T-helper 2 cell treated with Interferon-gamma antibody and Interleukin-4, amounts not matched to agents 5 μg/mL and 100 μg/mL, for 36 hours (primary cell): ENCODE measurements at regions not wholly inside any gene's neighbourhood (a gene's known extent, or its start where the extent isn't known, plus 50 kb on each side); places are given as distances from the start of the nearest gene placed in this dataset.
"Not testable (repeated sequence)": the region's sequence is repeated elsewhere in the genome, so short reads cannot be mapped to it uniquely, and the experiment has no call there.

Experiments
- DNase-seq: peaks from one replicate; pipeline ENCODE4 v3.0.0; 2021; ENCODE audit warnings: low spot score
- H3K27ac Mint-ChIP-seq: one replicate; pipeline ENCODE4 v1.8.0; 2021; ENCODE audit warnings: mild to moderate bottlenecking, mixed read lengths
- H3K27me3 Mint-ChIP-seq: one replicate; pipeline ENCODE4 v1.8.0; 2021; ENCODE audit warnings: low read depth, mixed read lengths
- H3K36me3 Mint-ChIP-seq: one replicate; pipeline ENCODE4 v1.8.0; 2021; ENCODE audit warnings: low read depth, mixed read lengths
- H3K4me1 Mint-ChIP-seq: one replicate; pipeline ENCODE4 v1.8.0; 2021; ENCODE audit warnings: low read depth, mixed read lengths
- H3K4me3 Mint-ChIP-seq: one replicate; pipeline ENCODE4 v1.8.0; 2022; ENCODE audit warnings: mild to moderate bottlenecking, moderate library complexity, mixed read lengths
- H3K9me3 Mint-ChIP-seq: one replicate; pipeline ENCODE4 v1.8.0; 2021; ENCODE audit warnings: mixed read lengths

DNA sequence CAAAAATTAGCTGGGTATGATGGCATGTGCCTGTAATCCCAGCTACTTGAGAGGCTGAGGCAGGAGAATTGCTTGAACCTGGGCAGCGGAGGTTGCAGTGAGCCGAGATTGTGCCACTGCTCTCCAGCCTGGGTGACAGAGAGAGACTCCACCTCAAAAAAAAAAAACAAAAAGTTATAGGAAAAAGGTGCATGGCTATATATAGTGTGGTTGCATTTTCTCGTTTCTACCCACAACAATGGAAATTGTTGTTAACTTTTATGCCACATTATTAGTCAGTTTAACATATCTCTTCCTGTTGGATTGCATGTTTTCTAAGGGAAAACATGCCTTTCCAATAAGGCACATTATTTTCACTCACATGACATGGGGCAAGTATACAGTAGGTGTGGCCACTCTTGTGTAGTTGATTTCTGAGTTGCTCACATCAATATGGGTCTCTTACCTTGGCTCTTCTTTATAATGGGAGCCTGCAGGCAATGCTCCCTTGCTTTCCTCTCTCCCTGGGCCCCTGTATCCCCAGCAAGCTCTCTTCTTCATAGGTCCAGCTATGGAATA, 610.0 kb downstream of the RNF144A start:
- no peak overlapping the region for H3K4me3 Mint-ChIP-seq

DNA sequence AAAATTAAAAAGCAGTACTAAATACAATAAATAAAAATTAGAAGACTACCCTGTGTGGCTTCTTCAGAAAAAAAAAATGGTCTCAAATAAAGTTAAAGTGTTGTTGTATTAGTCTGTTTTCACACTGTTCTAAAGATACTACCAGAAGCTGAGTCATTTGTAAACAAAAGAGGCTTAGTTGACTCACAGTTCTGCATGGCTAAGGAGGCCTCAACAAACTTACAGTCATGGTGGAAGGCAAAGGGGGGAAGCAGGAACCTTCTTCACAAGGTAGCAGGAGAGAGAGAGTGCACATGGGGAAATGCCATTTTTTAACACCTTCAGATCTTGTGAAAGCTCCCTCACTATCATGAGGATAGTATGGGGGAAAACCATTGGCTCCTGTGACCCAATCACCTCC, 612.8 kb downstream of the RNF144A start:
- DNase-seq = no peak
- H3K27me3 Mint-ChIP-seq = no peaks in the 10 kb centered on the region
- H3K4me3 Mint-ChIP-seq = no peak overlapping the region
- no peak overlapping the region for H3K27ac Mint-ChIP-seq
- H3K36me3 Mint-ChIP-seq = peaks cover 68% of the 10 kb centered on the region
- H3K4me1 Mint-ChIP-seq = peaks cover 45% of the 10 kb centered on the region
- peaks cover 80% of the 10 kb centered on the region for H3K9me3 Mint-ChIP-seq

More for the DNA sequence above, 610.0 kb downstream of the RNF144A start:
- Mint-ChIP-seq H3K9me3 (peaks cover 63% of the 10 kb centered on the region), H3K36me3 (peaks cover 50% of the 10 kb centered on the region), H3K27me3 (no peaks in the 10 kb centered on the region), H3K27ac (peak overlapping the region; percentile 76), H3K4me1 (peaks cover 44% of the 10 kb centered on the region)
- DNase-seq = no peak

DNA sequence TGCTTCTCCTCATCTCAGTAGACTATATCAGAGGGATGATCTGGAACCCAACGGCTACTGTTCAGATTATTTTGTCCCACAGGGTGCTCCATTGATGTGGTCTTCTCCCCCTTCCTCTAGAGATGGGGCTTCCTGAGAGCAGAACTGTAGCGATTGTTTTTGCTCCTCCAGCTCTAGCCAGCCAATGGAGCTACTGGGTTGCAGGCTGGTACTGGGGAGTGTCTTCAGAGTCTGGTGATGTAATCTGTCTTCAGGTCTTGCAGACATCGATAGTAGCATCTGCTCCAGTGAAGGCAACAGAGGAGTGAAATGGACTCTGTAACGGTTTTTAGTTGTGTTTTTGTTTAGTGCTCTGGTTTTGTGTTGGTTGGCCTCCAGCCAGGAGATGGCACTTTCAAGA, 621.9 kb downstream of the RNF144A start:
- Mint-ChIP-seq H3K4me3 (peak overlapping the region; percentile 67), H3K4me1 (peaks cover 50% of the 10 kb centered on the region), H3K9me3 (peaks cover 87% of the 10 kb centered on the region), H3K27ac (peak overlapping the region; percentile 55), H3K36me3 (peaks cover 74% of the 10 kb centered on the region), H3K27me3 (no peaks in the 10 kb centered on the region)
- no peak for DNase-seq

DNA sequence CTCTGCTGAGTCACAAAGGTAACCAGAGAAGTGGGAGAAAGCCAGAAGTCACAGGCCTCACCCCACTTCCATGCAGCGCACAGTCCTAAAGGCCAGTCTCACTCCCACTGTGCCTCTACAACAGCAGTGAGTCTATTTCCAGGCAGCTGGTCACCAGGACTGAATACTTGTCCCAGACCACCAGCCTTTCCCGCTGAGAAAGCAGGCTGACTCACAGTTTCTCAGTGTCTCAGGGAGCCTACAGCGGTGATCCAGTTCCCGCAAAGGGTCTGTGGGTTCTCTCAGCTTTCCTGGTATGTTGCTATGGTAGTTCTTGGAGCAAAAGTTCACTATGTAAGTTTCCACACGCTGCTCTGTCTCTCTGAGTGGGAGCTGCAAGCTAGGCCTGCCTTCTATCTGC, 622.5 kb downstream of the RNF144A start:
- DNase-seq = no peak
- Mint-ChIP-seq H3K27ac (peak overlapping the region; percentile 55), H3K36me3 (peaks cover 67% of the 10 kb centered on the region), H3K27me3 (no peaks in the 10 kb centered on the region), H3K4me1 (peaks cover 43% of the 10 kb centered on the region), H3K4me3 (peak overlapping the region; percentile 67), H3K9me3 (peaks cover 83% of the 10 kb centered on the region)

DNA sequence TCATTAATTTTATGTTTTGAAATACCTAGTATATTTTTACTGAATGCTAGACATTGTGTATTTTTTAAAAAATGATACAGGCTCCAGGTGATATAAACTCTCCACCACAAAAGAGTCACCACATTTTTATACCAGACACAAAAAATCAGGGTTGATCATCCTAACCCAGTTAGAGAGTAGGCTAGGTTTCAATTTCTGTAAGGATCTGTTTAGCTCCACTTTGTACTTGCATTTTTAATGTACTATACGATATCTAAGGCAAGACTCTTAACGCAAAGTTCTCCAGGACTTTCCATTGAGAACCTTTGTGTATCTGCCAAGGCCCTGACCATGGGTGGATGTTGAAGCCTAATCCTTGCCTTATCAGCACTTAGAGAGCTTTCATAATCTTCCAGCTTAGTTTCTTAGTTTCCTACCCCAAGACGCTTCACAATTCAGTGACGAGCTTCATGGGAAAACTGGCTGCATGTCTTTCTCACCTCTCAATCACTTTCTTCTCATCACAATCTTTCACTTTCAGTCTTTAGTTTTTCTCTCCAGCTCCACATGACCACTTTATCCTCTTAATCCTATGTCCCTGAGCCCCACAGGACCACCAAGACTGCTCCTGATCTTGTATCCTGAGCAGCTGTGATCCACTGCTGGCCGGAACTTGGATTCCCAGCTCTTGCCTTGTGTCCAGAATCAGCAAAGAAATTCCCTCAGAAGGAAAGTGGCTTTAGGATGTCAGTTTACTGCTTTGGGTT, 635.8 kb downstream of the RNF144A start:
- Mint-ChIP-seq H3K4me1 (peaks cover 32% of the 10 kb centered on the region), H3K36me3 (peaks cover 13% of the 10 kb centered on the region), H3K9me3 (peaks cover 11% of the 10 kb centered on the region), H3K27me3 (no peaks in the 10 kb centered on the region), H3K4me3 (peak overlapping the region; percentile 62), H3K27ac (peak overlapping the region; percentile 77)
- DNase-seq = peak; percentile 32

DNA sequence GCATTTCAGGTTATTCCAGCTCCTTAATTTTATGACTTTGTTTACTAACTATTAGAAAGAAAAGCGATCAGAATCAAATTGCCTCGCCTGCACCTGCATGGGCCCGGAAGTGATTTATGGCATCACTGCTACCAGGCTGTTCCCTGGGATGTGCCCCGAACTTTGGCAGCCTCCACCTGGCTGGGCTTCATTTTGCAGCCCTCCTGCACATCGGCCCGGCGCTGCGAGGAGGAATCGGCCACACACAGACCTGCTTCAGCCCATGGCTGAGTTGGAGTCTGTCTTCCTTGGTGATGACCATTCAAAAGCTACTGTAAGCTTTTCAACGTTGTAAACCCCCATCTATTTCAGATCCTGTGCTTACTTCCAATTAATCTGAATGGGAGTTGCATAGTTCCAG, 638.0 kb downstream of the RNF144A start:
- no peak for DNase-seq
- Mint-ChIP-seq H3K4me1 (peaks cover 39% of the 10 kb centered on the region), H3K36me3 (peaks cover 13% of the 10 kb centered on the region), H3K27ac (no peak overlapping the region), H3K4me3 (no peak overlapping the region), H3K27me3 (no peaks in the 10 kb centered on the region), H3K9me3 (peaks cover 7% of the 10 kb centered on the region)

DNA sequence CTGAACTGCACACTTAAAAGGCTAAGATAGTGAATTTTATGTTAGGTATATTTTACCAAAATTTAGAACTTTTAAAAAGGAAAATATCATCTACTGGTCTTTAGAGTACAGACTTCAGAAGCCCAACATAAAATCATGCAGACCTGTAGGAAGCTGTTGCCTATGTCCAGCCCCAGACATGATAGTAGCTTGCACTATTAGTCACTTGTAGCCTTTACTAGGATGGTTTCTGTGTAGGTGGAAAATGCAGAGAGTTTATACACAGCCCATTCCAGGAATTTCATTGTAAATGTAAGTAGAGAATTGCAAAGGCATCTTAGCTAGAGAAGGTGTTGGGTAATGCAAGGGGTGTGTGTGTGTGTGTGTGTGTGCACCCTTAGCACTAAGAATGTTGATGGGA, 640.2 kb downstream of the RNF144A start:
- no peak overlapping the region for H3K27ac Mint-ChIP-seq

DNA sequence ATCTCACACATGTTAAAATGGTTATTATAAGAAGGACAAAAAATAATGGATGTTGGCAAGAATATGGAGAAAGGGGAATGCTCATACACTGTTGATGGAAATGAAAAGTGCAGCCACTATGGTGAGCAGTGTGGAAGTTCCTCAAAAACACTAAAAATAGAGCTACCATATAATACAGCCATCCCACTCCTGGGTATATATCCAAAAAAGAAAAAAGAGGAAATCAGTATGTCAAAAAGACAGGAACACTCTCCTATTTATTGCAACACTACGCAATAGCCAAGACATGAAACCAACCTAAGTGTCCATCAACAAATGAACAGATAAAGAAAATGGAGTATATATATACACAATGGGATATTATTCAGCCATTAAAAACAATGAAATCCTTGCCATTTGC, 642.6 kb downstream of the RNF144A start:
- H3K4me1 Mint-ChIP-seq = peaks cover 27% of the 10 kb centered on the region
- peaks cover 31% of the 10 kb centered on the region for H3K36me3 Mint-ChIP-seq
- DNase-seq = no peak
- H3K4me3 Mint-ChIP-seq = no peak overlapping the region
- no peaks in the 10 kb centered on the region for H3K27me3 Mint-ChIP-seq
- peaks cover 24% of the 10 kb centered on the region for H3K9me3 Mint-ChIP-seq
- no peak overlapping the region for H3K27ac Mint-ChIP-seq

More for the DNA sequence above, 640.2 kb downstream of the RNF144A start:
- Mint-ChIP-seq H3K36me3 (peaks cover 19% of the 10 kb centered on the region), H3K9me3 (peaks cover 13% of the 10 kb centered on the region), H3K4me3 (no peak overlapping the region), H3K4me1 (peaks cover 36% of the 10 kb centered on the region), H3K27me3 (no peaks in the 10 kb centered on the region)
- DNase-seq = no peak

DNA sequence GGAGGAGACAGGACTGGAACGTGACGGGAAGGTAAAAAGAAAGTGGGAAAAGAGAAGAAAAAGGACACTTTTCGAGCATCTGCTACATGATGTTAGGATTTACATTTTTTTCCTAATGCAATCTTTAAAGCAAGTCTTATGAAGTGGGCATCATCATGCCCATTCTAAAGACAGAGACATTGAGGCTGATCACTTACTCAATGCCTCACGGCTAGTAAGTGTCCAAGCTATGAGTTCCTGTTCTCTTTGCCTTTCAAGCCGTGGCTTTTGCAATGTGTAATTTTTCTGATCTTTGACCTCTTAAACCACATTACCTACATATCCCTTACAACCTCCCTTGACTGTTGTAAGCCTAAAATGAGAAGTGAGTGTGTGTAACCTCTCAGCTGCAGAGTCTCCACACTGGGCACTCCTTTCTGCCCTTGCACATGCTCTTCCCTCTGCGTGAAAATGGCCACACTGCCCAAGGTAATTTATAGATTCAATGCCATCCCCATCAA, 649.2 kb downstream of the RNF144A start:
- Mint-ChIP-seq H3K4me3 (peak overlapping the region; percentile 70), H3K36me3 (peaks cover 45% of the 10 kb centered on the region), H3K27me3 (no peaks in the 10 kb centered on the region), H3K27ac (peak overlapping the region; percentile 91), H3K4me1 (peaks cover 48% of the 10 kb centered on the region), H3K9me3 (peaks cover 35% of the 10 kb centered on the region)
- no peak for DNase-seq

DNA sequence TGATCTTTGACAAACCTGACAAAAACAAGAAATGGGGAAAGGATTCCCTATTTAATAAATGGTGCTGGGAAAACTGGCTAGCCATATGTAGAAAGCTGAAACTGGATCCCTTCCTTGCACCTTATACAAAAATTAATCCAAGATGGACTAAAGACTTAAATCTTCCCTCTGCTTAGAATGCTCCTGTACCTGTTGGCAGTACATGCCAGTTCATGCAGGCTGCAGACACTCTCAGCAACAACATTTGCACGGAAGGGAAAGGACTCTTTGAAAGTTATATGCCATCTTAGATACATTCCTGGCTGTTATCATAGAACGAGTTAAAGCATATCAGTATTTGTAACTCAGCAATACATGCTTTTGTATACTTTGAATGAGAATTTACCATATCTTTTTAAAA, 649.9 kb downstream of the RNF144A start:
- peak overlapping the region; percentile 91 for H3K27ac Mint-ChIP-seq
- peaks cover 52% of the 10 kb centered on the region for H3K4me1 Mint-ChIP-seq
- H3K9me3 Mint-ChIP-seq = peaks cover 32% of the 10 kb centered on the region
- not testable (repeated sequence) for DNase-seq, H3K27me3 Mint-ChIP-seq
- H3K4me3 Mint-ChIP-seq = peak overlapping the region; percentile 70
- peaks cover 46% of the 10 kb centered on the region for H3K36me3 Mint-ChIP-seq

DNA sequence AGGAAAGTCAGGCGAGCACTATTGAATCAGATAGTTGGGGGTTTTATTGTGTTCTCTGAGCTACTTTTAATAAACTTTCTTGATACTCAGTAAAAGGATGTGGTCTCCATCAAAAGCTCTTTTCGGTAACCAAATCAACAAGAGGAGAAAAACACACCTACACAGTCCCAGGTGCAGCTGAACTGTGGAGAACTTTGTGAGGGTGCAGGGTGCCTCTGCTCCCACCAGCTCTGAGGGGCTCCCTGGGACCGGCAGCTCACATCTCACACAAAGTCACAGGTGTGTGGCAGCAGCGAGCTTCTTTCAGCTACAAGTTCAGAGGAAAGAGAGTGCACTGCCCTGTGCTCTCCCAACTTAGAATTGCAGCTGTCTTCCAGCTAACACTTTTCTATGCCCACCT, 650.4 kb downstream of the RNF144A start:
- Mint-ChIP-seq H3K36me3 (peaks cover 43% of the 10 kb centered on the region), H3K27ac (peak overlapping the region; percentile 91), H3K9me3 (peaks cover 27% of the 10 kb centered on the region), H3K4me1 (peaks cover 57% of the 10 kb centered on the region), H3K4me3 (peak overlapping the region; percentile 70), H3K27me3 (no peaks in the 10 kb centered on the region)
- peak; percentile 72 for DNase-seq

DNA sequence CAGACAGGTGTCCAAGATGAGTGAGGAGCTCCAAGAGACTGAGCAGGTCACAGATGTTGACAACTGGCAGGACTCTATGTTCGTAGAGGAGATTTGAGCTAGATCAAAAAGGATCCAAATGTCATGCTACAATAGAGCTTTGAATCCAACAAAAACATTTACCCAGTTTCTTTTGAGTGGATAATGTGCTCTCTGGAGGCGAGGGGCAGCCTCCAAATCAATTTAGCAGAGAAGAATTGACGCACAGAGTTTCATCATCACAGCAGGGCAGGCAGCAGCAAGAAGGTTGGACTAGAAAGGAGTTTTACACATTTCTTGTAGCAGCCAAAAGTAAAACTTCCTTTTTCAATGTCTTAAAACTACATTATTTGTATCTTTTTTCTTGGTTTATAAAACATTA, 653.0 kb downstream of the RNF144A start:
- H3K4me3 Mint-ChIP-seq = no peak overlapping the region
- H3K27ac Mint-ChIP-seq = peak overlapping the region; percentile 71
- DNase-seq = no peak
- peaks cover 15% of the 10 kb centered on the region for H3K9me3 Mint-ChIP-seq
- H3K4me1 Mint-ChIP-seq = peaks cover 65% of the 10 kb centered on the region
- peaks cover 30% of the 10 kb centered on the region for H3K36me3 Mint-ChIP-seq
- H3K27me3 Mint-ChIP-seq = no peaks in the 10 kb centered on the region

DNA sequence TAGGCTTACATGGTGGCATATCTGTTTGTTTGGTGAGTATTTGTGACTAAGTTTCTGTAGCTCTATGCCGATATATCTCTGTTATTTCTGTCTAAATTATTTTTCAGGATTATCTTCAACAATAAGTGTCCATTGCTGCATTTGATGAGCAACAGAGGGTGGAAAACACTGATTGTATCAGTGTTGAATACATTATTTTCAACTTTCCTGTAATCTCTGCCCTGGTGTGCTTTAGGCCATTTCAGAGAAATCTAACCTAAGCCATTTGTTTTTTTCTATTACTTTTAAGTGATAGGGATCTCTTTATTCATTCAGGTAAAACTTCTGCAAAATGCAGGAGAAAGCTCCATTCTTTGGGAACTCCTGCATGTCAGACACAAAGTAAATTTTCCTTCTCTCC, 654.5 kb downstream of the RNF144A start:
- DNase-seq = no peak
- Mint-ChIP-seq H3K4me1 (peaks cover 59% of the 10 kb centered on the region), H3K4me3 (peak overlapping the region; percentile 44), H3K27ac (peak overlapping the region; percentile 14), H3K27me3 (no peaks in the 10 kb centered on the region), H3K9me3 (peaks cover 14% of the 10 kb centered on the region), H3K36me3 (peaks cover 24% of the 10 kb centered on the region)

DNA sequence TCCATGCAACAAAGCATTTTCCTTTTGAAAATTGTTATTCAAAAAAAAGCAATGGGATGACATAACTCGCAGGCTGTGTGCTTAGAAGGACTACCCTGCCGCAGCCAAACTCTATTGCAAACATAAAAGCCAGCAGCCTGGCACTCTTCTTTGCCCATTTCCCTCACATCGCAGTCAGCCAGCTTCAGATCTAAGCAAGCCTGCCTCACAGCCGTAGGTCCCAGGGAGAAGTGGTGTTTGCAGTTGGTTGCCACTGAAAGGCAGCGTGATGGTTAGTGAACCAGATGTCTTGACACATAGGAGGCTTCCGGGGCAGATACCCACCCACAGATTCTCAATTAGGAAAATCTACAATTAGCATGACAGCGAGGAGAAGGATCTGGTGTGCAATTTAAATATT, 655.2 kb downstream of the RNF144A start:
- Mint-ChIP-seq H3K36me3 (peaks cover 24% of the 10 kb centered on the region), H3K27ac (peak overlapping the region; percentile 79), H3K9me3 (peaks cover 18% of the 10 kb centered on the region), H3K27me3 (no peaks in the 10 kb centered on the region), H3K4me1 (peaks cover 52% of the 10 kb centered on the region), H3K4me3 (peak overlapping the region; percentile 53)
- DNase-seq = peak; percentile 39
